ENCODE measurements at regions not wholly inside any gene's neighbourhood (a gene's known extent, or its start where the extent isn't known, plus 50 kb on each side); places are given as distances from the start of the nearest gene placed in this dataset.
"Not testable (repeated sequence)": the region's sequence is repeated elsewhere in the genome, so short reads cannot be mapped to it uniquely, and the experiment has no call there.

GRCh38 chr19:28715157-28715556 is 497.8 kb downstream of the UQCRFS1 start:
- DNase-seq: no peak

GRCh38 chr19:28711411-28711810 is 501.5 kb downstream of the UQCRFS1 start:
- no peak for DNase-seq

- DNase-seq: peak; percentile 37 to 58
Measured at GRCh38 chr19:28710278-28710677, 502.7 kb downstream of the UQCRFS1 start.

GRCh38 chr19:28706693-28707092 is 506.3 kb downstream of the UQCRFS1 start:
- DNase-seq: no peak

- DNase-seq: no peak
Measured at GRCh38 chr19:28705008-28705407, 507.9 kb downstream of the UQCRFS1 start.

GRCh38 chr19:28703400-28703956 is 509.5 kb downstream of the UQCRFS1 start:
- no peak for DNase-seq

GRCh38 chr19:28701491-28701890 is 511.5 kb downstream of the UQCRFS1 start:
- DNase-seq: no peak

GRCh38 chr19:28700176-28700575 is 512.8 kb downstream of the UQCRFS1 start:
- DNase-seq: no peak

- DNase-seq: no peak
Measured at GRCh38 chr19:28697308-28697707, 515.6 kb downstream of the UQCRFS1 start.

GRCh38 chr19:28694812-28695211 is 518.1 kb downstream of the UQCRFS1 start:
- DNase-seq: no peak

- no peak for DNase-seq
Measured at GRCh38 chr19:28691683-28692082, 521.3 kb downstream of the UQCRFS1 start.

- DNase-seq: not testable (repeated sequence)
Measured at GRCh38 chr19:28689464-28689863, 523.5 kb downstream of the UQCRFS1 start.

- DNase-seq: no peak
Measured at GRCh38 chr19:28687296-28687695, 525.7 kb downstream of the UQCRFS1 start.

GRCh38 chr19:28686756-28687155 is 526.2 kb downstream of the UQCRFS1 start:
- DNase-seq: no peak

- no peak for DNase-seq
Measured at GRCh38 chr19:28685802-28686201, 527.1 kb downstream of the UQCRFS1 start.

GRCh38 chr19:28685077-28685476 is 527.9 kb downstream of the UQCRFS1 start:
- not testable (repeated sequence) for DNase-seq

- DNase-seq: no peak
Measured at GRCh38 chr19:28680111-28680510, 532.8 kb downstream of the UQCRFS1 start.

GRCh38 chr19:28670836-28671235 is 542.1 kb downstream of the UQCRFS1 start:
- no peak for DNase-seq

GRCh38 chr19:28669804-28670203 is 543.1 kb downstream of the UQCRFS1 start:
- no peak for DNase-seq

GRCh38 chr19:28667348-28667977 is 545.5 kb downstream of the UQCRFS1 start:
- DNase-seq: no peak

- no peak for DNase-seq
Measured at GRCh38 chr19:28665748-28666147, 547.2 kb downstream of the UQCRFS1 start.

- no peak for DNase-seq
Measured at GRCh38 chr19:28656644-28657043, 556.3 kb downstream of the UQCRFS1 start.

- no peak for DNase-seq
Measured at GRCh38 chr19:28655054-28655453, 557.9 kb downstream of the UQCRFS1 start.

GRCh38 chr19:28652765-28653164 is 560.2 kb downstream of the UQCRFS1 start:
- DNase-seq: no peak

GRCh38 chr19:28646629-28647028 is 566.3 kb downstream of the UQCRFS1 start:
- DNase-seq: no peak

Data from AML-193 (cell line).